ENCODE measurements at regions not wholly inside any gene's neighbourhood (a gene's known extent, or its start where the extent isn't known, plus 50 kb on each side); places are given as distances from the start of the nearest gene placed in this dataset.

GRCh38 chr3:25036633-25037032 is 391.4 kb upstream of the RARB start:
- no peak overlapping the region for H3K4me3 ChIP-seq (ENCODE audit: low read depth, low read length)
- TF ChIP-seq CTCF (IDR thresholded peaks at IDR 0.05; ENCODE audit: insufficient read depth, low read depth, low read length) = no peak
- DNase-seq (ENCODE audit: low read depth) = no peak

- DNase-seq (ENCODE audit: low read depth) = peak; percentile 56
- TF ChIP-seq CTCF (IDR thresholded peaks at IDR 0.05; ENCODE audit: insufficient read depth, low read depth, low read length) = no peak
- no peak overlapping the region for H3K4me3 ChIP-seq (ENCODE audit: low read depth, low read length)
Observed at GRCh38 chr3:25037049-25037547, 391.0 kb upstream of the RARB start.

GRCh38 chr3:25038271-25038670 is 389.8 kb upstream of the RARB start:
- no peak for TF ChIP-seq CTCF (IDR thresholded peaks at IDR 0.05; ENCODE audit: insufficient read depth, low read depth, low read length)
- no peak for DNase-seq (ENCODE audit: low read depth)
- H3K4me3 ChIP-seq (ENCODE audit: low read depth, low read length) = no peak overlapping the region

- TF ChIP-seq CTCF (IDR thresholded peaks at IDR 0.05; ENCODE audit: insufficient read depth, low read depth, low read length) = no peak
- H3K4me3 ChIP-seq (ENCODE audit: low read depth, low read length) = no peak overlapping the region
- DNase-seq (ENCODE audit: low read depth) = no peak
Observed at GRCh38 chr3:25038922-25039321, 389.1 kb upstream of the RARB start.

- TF ChIP-seq CTCF (IDR thresholded peaks at IDR 0.05; ENCODE audit: insufficient read depth, low read depth, low read length) = no peak
- H3K4me3 ChIP-seq (ENCODE audit: low read depth, low read length) = no peak overlapping the region
- no peak for DNase-seq (ENCODE audit: low read depth)
Observed at GRCh38 chr3:25040748-25041147, 387.3 kb upstream of the RARB start.

- DNase-seq (ENCODE audit: low read depth) = no peak
- TF ChIP-seq CTCF (IDR thresholded peaks at IDR 0.05; ENCODE audit: insufficient read depth, low read depth, low read length) = no peak
- no peak overlapping the region for H3K4me3 ChIP-seq (ENCODE audit: low read depth, low read length)
Observed at GRCh38 chr3:25041871-25042584, 386.0 kb upstream of the RARB start.

- no peak overlapping the region for H3K4me3 ChIP-seq (ENCODE audit: low read depth, low read length)
- TF ChIP-seq CTCF (IDR thresholded peaks at IDR 0.05; ENCODE audit: insufficient read depth, low read depth, low read length) = no peak
- DNase-seq (ENCODE audit: low read depth) = peak; percentile 47
Observed at GRCh38 chr3:25043177-25043576, 384.9 kb upstream of the RARB start.
